Activated T-cell treated with anti-CD3 and anti-CD28 coated beads for 4 hours (primary cell): ENCODE measurements at regions not wholly inside any gene's neighbourhood (a gene's known extent, or its start where the extent isn't known, plus 50 kb on each side); places are given as distances from the start of the nearest gene placed in this dataset.
"Not testable (repeated sequence)": the region's sequence is repeated elsewhere in the genome, so short reads cannot be mapped to it uniquely, and the experiment has no call there.

Experiments
- DNase-seq: peaks from one replicate; pipeline ENCODE4 v3.0.0-alpha.2; 2020

- DNase-seq = no peak
Measured at GRCh38 chr4:164531336-164531735, 222.6 kb upstream of the SMIM31 start.

GRCh38 chr4:164536814-164537213 lies 217.1 kb upstream of the SMIM31 start:
- no peak for DNase-seq

- no peak for DNase-seq
Measured at GRCh38 chr4:164538097-164538496, 215.8 kb upstream of the SMIM31 start.

- no peak for DNase-seq
Measured at GRCh38 chr4:164540987-164541386, 212.9 kb upstream of the SMIM31 start.

GRCh38 chr4:164542431-164542830 lies 211.5 kb upstream of the SMIM31 start:
- no peak for DNase-seq

GRCh38 chr4:164550989-164551712 lies 202.8 kb upstream of the SMIM31 start:
- no peak for DNase-seq

- DNase-seq = no peak
Measured at GRCh38 chr4:164551713-164552040, 202.3 kb upstream of the SMIM31 start.

GRCh38 chr4:164571593-164572390 lies 182.1 kb upstream of the SMIM31 start:
- DNase-seq = no peak

GRCh38 chr4:164572877-164573279 lies 181.1 kb upstream of the SMIM31 start:
- DNase-seq = no peak

- DNase-seq = no peak
Measured at GRCh38 chr4:164575861-164576260, 178.1 kb upstream of the SMIM31 start.

- DNase-seq = no peak
Measured at GRCh38 chr4:164579270-164579942, 174.5 kb upstream of the SMIM31 start.

GRCh38 chr4:164591666-164592065 lies 162.3 kb upstream of the SMIM31 start:
- no peak for DNase-seq

GRCh38 chr4:164595751-164596150 lies 158.2 kb upstream of the SMIM31 start:
- DNase-seq = no peak

GRCh38 chr4:164596318-164596878 lies 157.5 kb upstream of the SMIM31 start:
- no peak for DNase-seq

- no peak for DNase-seq
Measured at GRCh38 chr4:164596927-164597326, 157.0 kb upstream of the SMIM31 start.

- DNase-seq = no peak
Measured at GRCh38 chr4:164601653-164602052, 152.3 kb upstream of the SMIM31 start.

- not testable (repeated sequence) for DNase-seq
Measured at GRCh38 chr4:164605791-164606190, 148.1 kb upstream of the SMIM31 start.

- no peak for DNase-seq
Measured at GRCh38 chr4:164606478-164606877, 147.5 kb upstream of the SMIM31 start.

GRCh38 chr4:164613256-164613655 lies 140.7 kb upstream of the SMIM31 start:
- DNase-seq = no peak

GRCh38 chr4:164613792-164614191 lies 140.1 kb upstream of the SMIM31 start:
- DNase-seq = no peak

- no peak for DNase-seq
Measured at GRCh38 chr4:164614329-164614728, 139.6 kb upstream of the SMIM31 start.

- no peak for DNase-seq
Measured at GRCh38 chr4:164614999-164615398, 138.9 kb upstream of the SMIM31 start.

GRCh38 chr4:164615964-164616363 lies 138.0 kb upstream of the SMIM31 start:
- no peak for DNase-seq

GRCh38 chr4:164616961-164617360 lies 137.0 kb upstream of the SMIM31 start:
- DNase-seq = no peak
